Naive thymus-derived CD4-positive, alpha-beta T cell (primary cell): ENCODE measurements at regions not wholly inside any gene's neighbourhood (a gene's known extent, or its start where the extent isn't known, plus 50 kb on each side); places are given as distances from the start of the nearest gene placed in this dataset.

ENCODE experiments used
- ATAC-seq: fragments of 150-1000 bp; cut with Tn5 transposase; 2 replicates; pipeline ENCODE4 v1.10.0; 2021; ENCODE audit warnings: mild to moderate bottlenecking, moderate library complexity
- CTCF ChIA-PET: fragments of 350-600 bp; sonication (Branson Sonifier 250); formaldehyde crosslinking; loops from one replicate; lab custom pipeline; 2021; ENCODE audit warnings: antibody characterized with exemption; lab: Charles Lee
- POLR2A ChIA-PET: fragments of 350-600 bp; sonication (Branson Sonifier 250); formaldehyde crosslinking; loops from one replicate; lab custom pipeline; 2021; ENCODE audit warnings: antibody characterized with exemption, inconsistent platforms; lab: Charles Lee
- DNase-seq, 9 donors: peaks; one replicate each; pipeline versions ENCODE4 v3.0.0 to v3.0.0-alpha.2; 2020 to 2022; ENCODE audit warnings: mixed read lengths in 1 of 9
- H3K27ac ChIP-seq: one replicate; pipeline ENCODE4 v1.7.0; 2013; ENCODE audit warnings: mild to moderate bottlenecking, low read depth, low read length, moderate library complexity
- H3K27me3 ChIP-seq, 2 donors: one replicate each; pipeline ENCODE4 v1.7.0; 2013; ENCODE audit warnings: low read length in 2 of 2, mild to moderate bottlenecking in 2 of 2, moderate library complexity in 2 of 2; ENCODE audit not compliant: control insufficient read depth in 2 of 2, insufficient read depth in 2 of 2
- H3K36me3 ChIP-seq, 3 experiments: 1 replicate in 2 of 3; 2 replicates in 1 of 3; pipeline ENCODE4 v1.7.0; 2013; ENCODE audit warnings: low read length in 3 of 3, mild to moderate bottlenecking in 3 of 3, moderate library complexity in 1 of 3; ENCODE audit not compliant: insufficient read depth in 3 of 3, control insufficient read depth in 2 of 3
- H3K4me1 ChIP-seq, 2 donors: one replicate each; pipeline ENCODE4 v1.7.0; 2013; ENCODE audit warnings: low read length in 2 of 2, mild to moderate bottlenecking in 2 of 2, moderate library complexity in 1 of 2; ENCODE audit not compliant: control insufficient read depth in 2 of 2, insufficient read depth in 2 of 2
- H3K4me3 ChIP-seq: 2 replicates; pipeline ENCODE4 v1.7.0; 2013; ENCODE audit warnings: mild to moderate bottlenecking, low read length
- H3K9me3 ChIP-seq, 3 experiments: 1 replicate in 2 of 3; 2 replicates in 1 of 3; pipeline ENCODE4 v1.7.0; 2013; ENCODE audit warnings: low read length in 3 of 3; ENCODE audit not compliant: control insufficient read depth in 2 of 3
- H3K27ac Mint-ChIP-seq, 9 donors: one replicate each; pipeline ENCODE4 v1.8.0; 2020 to 2022; ENCODE audit warnings: mixed read lengths in 9 of 9, mild to moderate bottlenecking in 8 of 9, moderate library complexity in 5 of 9, inconsistent platforms in 2 of 9
- H3K27me3 Mint-ChIP-seq, 5 donors: one replicate each; pipeline ENCODE4 v1.8.0; 2021 to 2022; ENCODE audit warnings: mixed read lengths in 5 of 5, mild to moderate bottlenecking in 1 of 5
- H3K36me3 Mint-ChIP-seq, 5 donors: one replicate each; pipeline ENCODE4 v1.8.0; 2020 to 2022; ENCODE audit warnings: mixed read lengths in 5 of 5, mild to moderate bottlenecking in 3 of 5, inconsistent platforms in 1 of 5
- H3K4me1 Mint-ChIP-seq, 7 donors: one replicate each; pipeline ENCODE4 v1.8.0; 2020 to 2022; ENCODE audit warnings: mixed read lengths in 7 of 7, mild to moderate bottlenecking in 3 of 7, inconsistent platforms in 1 of 7
- H3K4me3 Mint-ChIP-seq, 10 donors: one replicate each; pipeline ENCODE4 v1.8.0; 2020 to 2022; ENCODE audit warnings: mild to moderate bottlenecking in 10 of 10, mixed read lengths in 10 of 10, moderate library complexity in 6 of 10, inconsistent platforms in 2 of 10
- H3K9me3 Mint-ChIP-seq, 11 donors: one replicate each; pipeline ENCODE4 v1.8.0; 2020 to 2022; ENCODE audit warnings: mixed read lengths in 11 of 11, mild to moderate bottlenecking in 4 of 11, inconsistent platforms in 1 of 11, moderate library complexity in 1 of 11
- intact Hi-C, 2 donors: fragments of 100-400 bp; cut with micrococcal nuclease; formaldehyde crosslinking; loops; one replicate each; pipeline ENCODE4 v1.15.1; 2023

DNA sequence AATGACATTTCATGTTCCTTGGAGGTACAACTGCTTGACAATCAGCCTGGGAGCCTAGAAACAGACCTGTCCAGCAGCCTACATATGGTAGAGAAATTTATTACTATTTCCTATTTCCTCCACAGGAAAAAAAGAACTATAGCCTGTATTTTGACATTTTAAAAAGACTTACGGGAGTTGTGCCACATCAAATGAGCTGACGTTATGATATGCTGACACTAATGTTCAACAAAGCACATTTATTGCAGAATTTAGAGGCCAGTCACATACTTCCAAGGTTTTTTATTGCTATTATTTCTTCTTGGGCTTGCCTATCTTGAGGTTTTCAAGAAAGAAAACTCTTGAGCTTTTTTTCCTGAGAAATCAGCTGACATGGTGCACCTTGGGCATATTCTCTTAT lies 305.3 kb downstream of the LRIG3 start:
- Mint-ChIP-seq H3K4me3 (no peak overlapping the region), H3K36me3 (no peaks in the 10 kb centered on the region), H3K9me3 (peaks cover 0 to 17% (median 5%) of the 10 kb centered on the region in 11 donors), H3K27me3 (peaks cover 0 to 10% (median 0%) of the 10 kb centered on the region in 5 donors), H3K27ac (no peak overlapping the region), H3K4me1 (no peaks in the 10 kb centered on the region)
- ChIA-PET POLR2A (no interaction called here), CTCF (no interaction called here)
- no peaks in the 10 kb centered on the region for H3K4me1 ChIP-seq
- no peaks in the 10 kb centered on the region for H3K9me3 ChIP-seq
- ATAC-seq: no peak
- H3K27me3 ChIP-seq: no peaks in the 10 kb centered on the region
- no peak overlapping the region for H3K27ac ChIP-seq
- no peaks in the 10 kb centered on the region for H3K36me3 ChIP-seq
- no peak for DNase-seq
- intact Hi-C loops: no loop called here
- H3K4me3 ChIP-seq: no peak overlapping the region

GRCh38 chr12:58615576-58615975 lies 304.7 kb downstream of the LRIG3 start:
- Histone ChIP-seq H3K4me1 (no peaks in the 10 kb centered on the region), H3K27me3 (no peaks in the 10 kb centered on the region), H3K4me3 (no peak overlapping the region), H3K27ac (no peak overlapping the region), H3K9me3 (no peaks in the 10 kb centered on the region), H3K36me3 (no peaks in the 10 kb centered on the region)
- ATAC-seq (no peak), DNase-seq (no peak)
- Mint-ChIP-seq H3K27ac (no peak overlapping the region), H3K27me3 (peaks cover 0 to 10% (median 0%) of the 10 kb centered on the region in 5 donors), H3K4me3 (no peak overlapping the region), H3K36me3 (no peaks in the 10 kb centered on the region), H3K4me1 (no peaks in the 10 kb centered on the region), H3K9me3 (peaks cover 0 to 17% (median 5%) of the 10 kb centered on the region in 11 donors)
- ChIA-PET POLR2A (no interaction called here), CTCF (no interaction called here)
- intact Hi-C loops: no loop called here

DNA sequence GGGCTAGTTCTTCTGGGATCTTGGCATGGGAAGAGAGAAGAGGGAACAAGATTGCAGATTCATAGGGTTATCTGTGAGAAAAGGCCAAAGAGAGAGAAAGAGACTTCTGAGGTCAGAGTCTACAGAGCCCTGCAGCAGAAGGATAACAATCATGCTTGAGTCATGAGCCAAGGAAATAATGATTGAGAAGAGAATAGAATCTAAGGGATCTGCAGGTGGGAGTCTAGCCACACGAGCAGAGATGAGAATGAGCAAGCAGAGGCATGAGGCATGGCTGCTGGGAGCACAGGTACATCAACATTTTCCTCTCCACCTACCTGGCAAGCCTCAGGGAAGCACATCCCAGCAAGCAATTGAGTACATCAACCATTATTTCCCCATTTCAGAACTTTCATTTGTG lies 303.7 kb downstream of the LRIG3 start:
- DNase-seq: no peak
- Mint-ChIP-seq H3K4me3 (no peak overlapping the region), H3K9me3 (peaks cover 0 to 17% (median 5%) of the 10 kb centered on the region in 11 donors), H3K27me3 (peaks cover 0 to 5% (median 0%) of the 10 kb centered on the region in 5 donors), H3K27ac (no peak overlapping the region), H3K4me1 (no peaks in the 10 kb centered on the region), H3K36me3 (no peaks in the 10 kb centered on the region)
- Histone ChIP-seq H3K27me3 (no peaks in the 10 kb centered on the region), H3K4me1 (no peaks in the 10 kb centered on the region), H3K9me3 (no peaks in the 10 kb centered on the region), H3K27ac (no peak overlapping the region), H3K36me3 (no peaks in the 10 kb centered on the region), H3K4me3 (no peak overlapping the region)
- intact Hi-C loops: no loop called here
- CTCF ChIA-PET: no interaction called here
- no peak for ATAC-seq
- POLR2A ChIA-PET: no interaction called here

DNA sequence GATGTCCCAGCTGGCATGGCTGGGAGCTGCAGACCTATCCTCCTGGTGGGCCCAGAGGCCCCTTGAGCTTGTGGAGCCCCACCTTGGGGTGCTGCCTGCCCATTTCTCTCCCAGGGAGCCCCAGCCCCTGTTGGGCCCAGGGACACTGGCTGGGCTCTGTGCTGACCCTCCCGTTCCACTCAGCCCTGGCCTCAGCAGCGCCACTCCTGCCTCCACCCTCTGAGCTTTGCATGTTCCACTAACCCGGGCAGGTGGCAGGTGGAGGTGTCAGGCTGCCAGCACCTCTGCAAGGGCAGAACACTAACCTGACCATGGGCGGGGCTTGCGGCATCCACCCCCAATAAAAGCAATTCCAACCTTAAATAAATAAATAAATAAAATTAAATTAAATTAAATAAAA lies 299.2 kb downstream of the LRIG3 start:
- H3K4me3 Mint-ChIP-seq: no peak overlapping the region
- POLR2A ChIA-PET: no interaction called here
- peaks cover 0 to 5% (median 0%) of the 10 kb centered on the region in 5 donors for H3K27me3 Mint-ChIP-seq
- DNase-seq (no peak), ATAC-seq (no peak)
- Histone ChIP-seq H3K4me3 (no peak overlapping the region), H3K36me3 (no peaks in the 10 kb centered on the region), H3K27ac (no peak overlapping the region), H3K27me3 (no peaks in the 10 kb centered on the region), H3K9me3 (no peaks in the 10 kb centered on the region), H3K4me1 (no peaks in the 10 kb centered on the region)
- no peaks in the 10 kb centered on the region for H3K4me1 Mint-ChIP-seq
- CTCF ChIA-PET: no interaction called here
- H3K36me3 Mint-ChIP-seq: no peaks in the 10 kb centered on the region
- no peak overlapping the region for H3K27ac Mint-ChIP-seq
- H3K9me3 Mint-ChIP-seq: peaks cover 0 to 18% (median 5%) of the 10 kb centered on the region in 11 donors
- intact Hi-C loops: no loop called here

GRCh38 chr12:58629376-58629775 lies 290.9 kb downstream of the LRIG3 start:
- Histone ChIP-seq H3K27me3 (no peaks in the 10 kb centered on the region), H3K9me3 (no peaks in the 10 kb centered on the region), H3K27ac (no peak overlapping the region), H3K4me3 (no peak overlapping the region), H3K36me3 (no peaks in the 10 kb centered on the region), H3K4me1 (no peaks in the 10 kb centered on the region)
- ChIA-PET POLR2A (no interaction called here), CTCF (no interaction called here)
- DNase-seq (no peak), ATAC-seq (no peak)
- Mint-ChIP-seq H3K4me1 (no peaks in the 10 kb centered on the region), H3K36me3 (no peaks in the 10 kb centered on the region), H3K27ac (no peak overlapping the region), H3K4me3 (no peak overlapping the region), H3K27me3 (no peaks in the 10 kb centered on the region), H3K9me3 (peaks cover 0 to 18% (median 0%) of the 10 kb centered on the region in 11 donors)
- intact Hi-C loops: no loop called here

- Histone ChIP-seq H3K4me1 (no peaks in the 10 kb centered on the region), H3K4me3 (no peak overlapping the region), H3K27ac (no peak overlapping the region), H3K27me3 (no peaks in the 10 kb centered on the region), H3K36me3 (no peaks in the 10 kb centered on the region), H3K9me3 (no peaks in the 10 kb centered on the region)
- CTCF ChIA-PET: no interaction called here
- POLR2A ChIA-PET: no interaction called here
- intact Hi-C loops: no loop called here
- Mint-ChIP-seq H3K9me3 (peaks cover 0 to 6% (median 2%) of the 10 kb centered on the region in 11 donors), H3K4me1 (no peaks in the 10 kb centered on the region), H3K36me3 (no peaks in the 10 kb centered on the region), H3K4me3 (no peak overlapping the region), H3K27ac (no peak overlapping the region), H3K27me3 (no peaks in the 10 kb centered on the region)
- ATAC-seq (no peak), DNase-seq (no peak)
These were observed 286.8 kb downstream of the LRIG3 start for GRCh38 chr12:58633479-58633878.

DNA sequence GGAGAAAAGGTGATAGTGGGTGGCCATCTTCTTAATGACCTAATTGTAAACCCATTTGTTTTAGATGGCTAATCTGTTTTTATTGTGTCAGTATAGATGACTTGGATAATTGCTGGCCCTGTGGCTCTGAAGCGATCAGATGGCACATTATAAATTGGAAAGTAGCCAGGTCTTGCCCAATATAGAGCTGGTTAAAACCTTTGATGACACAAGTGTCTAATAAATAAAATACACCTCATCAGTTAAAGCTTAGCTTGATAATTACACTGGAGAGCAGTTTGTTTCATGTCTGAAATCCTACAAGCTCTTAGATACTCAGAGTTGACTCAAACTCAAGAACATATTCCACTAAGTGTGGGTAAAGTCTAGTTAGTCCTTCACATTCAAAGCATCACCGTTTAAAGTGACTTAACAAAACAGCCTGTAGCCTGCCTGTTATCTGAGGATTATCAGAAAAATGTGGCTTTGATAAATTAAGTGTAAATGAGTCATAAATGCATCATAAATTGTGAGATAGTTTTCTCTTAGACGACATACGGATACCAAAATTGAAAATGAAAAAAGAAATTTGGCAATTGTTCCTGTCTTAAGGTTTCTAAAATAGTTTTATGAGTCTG lies 280.9 kb downstream of the LRIG3 start:
- Mint-ChIP-seq H3K4me1 (no peaks in the 10 kb centered on the region), H3K27ac (no peak overlapping the region), H3K4me3 (no peak overlapping the region), H3K9me3 (peaks cover 0 to 5% (median 0%) of the 10 kb centered on the region in 11 donors), H3K27me3 (no peaks in the 10 kb centered on the region), H3K36me3 (no peaks in the 10 kb centered on the region)
- DNase-seq (no peak), ATAC-seq (no peak)
- CTCF ChIA-PET: no interaction called here
- Histone ChIP-seq H3K4me3 (no peak overlapping the region), H3K4me1 (no peaks in the 10 kb centered on the region), H3K9me3 (no peaks in the 10 kb centered on the region), H3K36me3 (no peaks in the 10 kb centered on the region), H3K27me3 (no peaks in the 10 kb centered on the region), H3K27ac (no peak overlapping the region)
- POLR2A ChIA-PET: no interaction called here
- intact Hi-C loops: no loop called here
